ENCODE measurements at regions not wholly inside any gene's neighbourhood (a gene's known extent, or its start where the extent isn't known, plus 50 kb on each side); places are given as distances from the start of the nearest gene placed in this dataset.

- H3K56ac ChIP-seq (ENCODE audit: insufficient read length, low read depth, low read length) = no peak overlapping the region
- H4K5ac ChIP-seq (ENCODE audit: insufficient read length, low read depth, low read length) = no peak overlapping the region
- no peak overlapping the region for H2BK5ac ChIP-seq (ENCODE audit: insufficient read length, low read length)
- peak; percentile 46 for DNase-seq
- no peak overlapping the region for H2BK15ac ChIP-seq (ENCODE audit: low read depth, low read length)
- H2BK120ac ChIP-seq (ENCODE audit: low read depth, low read length, poor library complexity, severe bottlenecking) = no peak overlapping the region
- no peak overlapping the region for H3K4me2 ChIP-seq (ENCODE audit: insufficient read depth, insufficient read length, low read length)
- H3K27me3 ChIP-seq (ENCODE audit: insufficient read depth, low read length) = no peaks in the 10 kb centered on the region
- Mint-ChIP-seq H3K4me3 (no peak overlapping the region), H3K4me1 (peaks cover 32 to 33% of the 10 kb centered on the region in 2 experiments), H3K9me3 (no peaks in the 10 kb centered on the region), H3K27ac (peak overlapping the region in 2 of 3 experiments; percentile 28 to 49; a peak in 2 of 7 replicates), H3K36me3 (ENCODE audit: insufficient read depth in 1 of 3, low read depth in 3 of 3) (peaks cover 0 to 2% (median 0%) of the 10 kb centered on the region in 3 experiments; a peak in 2 of 7 replicates), H3K27me3 (ENCODE audit: low read depth) (no peaks in the 10 kb centered on the region)
- no peak overlapping the region for H2AFZ ChIP-seq (ENCODE audit: low read length)
- no peak overlapping the region for H3K23ac ChIP-seq (ENCODE audit: insufficient read length, low read depth, low read length)
- no peaks in the 10 kb centered on the region for H3K79me1 ChIP-seq (ENCODE audit: insufficient read depth, low read depth, low read length, poor library complexity, severe bottlenecking)
- 0 out of 2 replicates have a peak, but pooled peaks cover 3% of the 10 kb centered on the region for H3K4me1 ChIP-seq (ENCODE audit: insufficient read depth, low read length)
- no peaks in the 10 kb centered on the region for H3K23me2 ChIP-seq (ENCODE audit: insufficient read length, low read depth, low read length, poor library complexity, severe bottlenecking)
- H3T11ph ChIP-seq (ENCODE audit: low read length) = no peak overlapping the region
- H2AK5ac ChIP-seq (ENCODE audit: insufficient read length, low read length) = no peak overlapping the region
- no peaks in the 10 kb centered on the region for H3K79me2 ChIP-seq (ENCODE audit: insufficient read depth, low read length)
- no peak overlapping the region for H3K27ac ChIP-seq (ENCODE audit: insufficient read length, low read depth, low read length)
- no peaks in the 10 kb centered on the region for H4K20me1 ChIP-seq (ENCODE audit: control insufficient read depth, insufficient read depth, insufficient read length)
- H3K9ac ChIP-seq (ENCODE audit: extremely low read depth, insufficient read length, low read length) = no peak overlapping the region
- no peak overlapping the region for H2BK20ac ChIP-seq (ENCODE audit: low read depth, low read length, poor library complexity, severe bottlenecking)
- no peaks in the 10 kb centered on the region for H3K9me3 ChIP-seq (ENCODE audit: control insufficient read depth, low read depth, low read length)
- no peak overlapping the region for H4K8ac ChIP-seq (replicated peaks; ENCODE audit: insufficient read length, low read depth, low read length)
- H4K91ac ChIP-seq (ENCODE audit: insufficient read length, low read depth, low read length) = no peak overlapping the region
- H3K18ac ChIP-seq (ENCODE audit: insufficient read length, low read depth, low read length) = no peak overlapping the region
- no CpG with 5 or more reads among the region's 10 CpGs for WGBS (ENCODE audit: extremely low coverage, insufficient read length, low lambda C conversion rate)
- H3K14ac ChIP-seq (ENCODE audit: insufficient read depth, low read length) = no peak overlapping the region
- no peak for TF ChIP-seq CTCF (conservative IDR thresholded peaks at IDR 0.05)
- H2BK12ac ChIP-seq (ENCODE audit: insufficient read length, low read depth, low read length) = no peak overlapping the region
- H3K4ac ChIP-seq (ENCODE audit: low read depth, low read length) = no peak overlapping the region
Observed at GRCh38 chr6:14429396-14429795, 311.8 kb downstream of the CD83 start.
